T1000 (cell line): ENCODE measurements at regions not wholly inside any gene's neighbourhood (a gene's known extent, or its start where the extent isn't known, plus 50 kb on each side); places are given as distances from the start of the nearest gene placed in this dataset.
"Not testable (repeated sequence)": the region's sequence is repeated elsewhere in the genome, so short reads cannot be mapped to it uniquely, and the experiment has no call there.

Experiments used
- DNase-seq: peaks from one replicate; lab custom pipeline; 2025; ENCODE audit warnings: mixed read lengths; lab: John Stamatoyannopoulos, UW

DNA sequence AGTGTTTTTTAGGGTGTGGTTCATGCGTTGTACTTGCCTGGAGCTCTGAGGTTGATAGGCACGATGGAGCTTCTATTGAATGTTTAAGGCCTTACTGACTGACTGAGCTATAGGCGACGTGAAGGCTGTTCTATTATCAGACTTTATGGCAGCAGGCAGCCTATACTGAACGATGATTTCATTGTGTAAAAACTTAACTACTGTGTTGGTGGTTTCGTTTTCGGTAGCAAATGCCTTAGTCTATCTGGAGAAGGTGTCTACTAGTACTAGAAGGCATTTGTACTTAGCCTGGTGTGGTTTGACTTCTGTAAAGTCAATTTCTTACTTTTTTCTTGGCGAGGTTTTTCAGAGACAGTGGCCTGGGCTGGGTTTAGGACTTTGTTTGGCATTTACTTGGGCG lies 194.4 kb downstream of the OTOP1 start:
- not testable (repeated sequence) for DNase-seq

- not testable (repeated sequence) for DNase-seq
These were observed 193.7 kb downstream of the OTOP1 start for GRCh38 chr4:4032801-4033605.

DNA sequence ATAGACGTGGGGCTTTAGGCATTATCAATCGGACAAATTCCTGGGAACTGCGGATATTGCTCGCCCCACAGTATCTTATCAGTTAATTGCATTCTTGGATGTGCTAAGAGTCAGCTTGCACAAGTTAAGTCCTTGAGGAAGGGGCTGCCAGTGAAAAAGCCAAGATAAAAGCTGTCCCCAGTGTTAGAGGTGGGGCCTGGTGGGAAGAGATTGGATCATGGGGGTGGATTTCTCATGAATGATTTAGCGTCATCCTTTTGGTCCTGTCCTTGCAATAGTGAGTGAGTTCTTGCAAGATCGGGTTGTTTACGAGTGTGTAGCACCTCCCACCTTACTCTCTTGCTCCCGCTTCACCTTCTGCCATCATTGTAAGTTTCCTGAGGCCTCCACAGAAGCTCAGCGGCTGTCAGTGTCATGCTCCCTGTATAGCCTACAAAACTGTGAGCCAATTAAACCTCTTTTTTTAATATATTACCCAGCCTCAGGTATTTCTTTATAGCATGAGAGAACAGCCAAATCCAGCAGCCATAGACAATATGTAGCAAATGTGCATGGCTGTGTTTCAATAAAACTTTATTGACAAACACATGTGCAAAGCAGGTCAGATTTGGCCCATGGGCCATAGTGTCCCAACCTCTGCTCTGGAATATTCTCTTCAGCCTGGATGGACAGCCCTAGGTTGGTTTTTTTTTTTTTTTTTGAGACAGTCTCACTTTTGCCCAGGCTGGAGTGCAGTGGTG lies 189.2 kb downstream of the OTOP1 start:
- DNase-seq, result not testable (repeated sequence)

GRCh38 chr4:4045823-4046222 lies 180.9 kb downstream of the OTOP1 start:
- not testable (repeated sequence) for DNase-seq

- not testable (repeated sequence) for DNase-seq
These were observed 180.0 kb downstream of the OTOP1 start for GRCh38 chr4:4046686-4047085.

GRCh38 chr4:4047202-4047601 lies 179.5 kb downstream of the OTOP1 start:
- not testable (repeated sequence) for DNase-seq

DNA sequence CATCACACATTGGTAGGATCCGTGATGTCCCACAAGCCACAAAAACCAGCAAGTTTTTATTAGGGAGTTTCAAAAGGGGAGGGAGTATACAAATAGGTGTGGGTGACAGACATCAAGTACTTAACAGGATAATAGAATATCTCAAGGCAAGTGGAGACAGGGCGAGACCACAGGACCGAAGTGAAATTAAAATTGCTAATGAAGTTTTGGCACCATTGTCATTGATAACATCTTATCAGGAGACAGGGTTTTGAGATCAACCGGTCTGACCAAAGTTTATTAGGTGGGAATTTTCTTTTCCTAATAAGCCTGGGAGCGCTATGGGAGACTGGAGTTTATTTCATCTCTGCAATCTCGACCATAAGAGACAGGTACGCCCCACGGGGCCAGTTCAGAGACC lies 178.5 kb downstream of the OTOP1 start:
- not testable (repeated sequence) for DNase-seq

GRCh38 chr4:4050781-4051180 lies 175.9 kb downstream of the OTOP1 start:
- DNase-seq, result not testable (repeated sequence)

DNA sequence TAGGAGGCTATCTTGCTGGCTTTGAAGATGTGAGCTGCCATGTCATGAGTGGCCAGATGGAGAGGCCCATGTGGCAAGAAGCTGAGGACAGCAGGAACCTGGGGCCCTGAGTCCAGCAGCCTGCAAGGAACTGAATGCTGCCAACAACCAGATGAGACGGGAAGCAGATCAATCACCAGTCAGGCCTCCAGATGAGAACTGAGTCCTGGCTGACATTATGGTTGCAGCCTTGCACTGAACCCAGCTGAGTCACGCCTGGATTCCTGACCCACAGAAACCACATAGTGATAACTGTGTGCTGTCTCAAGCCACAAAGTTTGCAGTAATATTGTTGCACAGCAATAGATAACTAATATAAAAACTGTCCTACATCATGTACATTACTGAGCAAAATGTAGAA lies 173.8 kb downstream of the OTOP1 start:
- not testable (repeated sequence) for DNase-seq

GRCh38 chr4:4057226-4057625 lies 169.5 kb downstream of the OTOP1 start:
- not testable (repeated sequence) for DNase-seq

DNA sequence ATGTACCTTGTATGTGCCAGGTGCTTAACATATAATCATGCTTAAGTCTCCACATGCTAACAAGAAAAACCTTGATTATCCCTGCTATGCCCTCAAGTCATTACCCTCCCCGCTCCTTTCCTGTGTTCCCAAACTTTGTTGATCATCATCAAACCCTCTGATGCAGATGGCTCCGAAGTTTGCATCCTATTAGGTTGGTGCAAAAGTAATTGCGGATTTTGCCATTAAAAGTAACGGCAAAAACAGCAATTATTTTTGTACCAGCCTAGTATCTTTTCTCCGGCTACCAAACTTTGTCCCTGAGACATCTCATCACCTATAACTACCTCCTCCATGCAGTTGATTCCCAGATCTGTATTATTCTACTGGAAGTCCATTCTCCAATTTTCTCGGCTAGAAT lies 142.6 kb downstream of the OTOP1 start:
- not testable (repeated sequence) for DNase-seq

- DNase-seq, result not testable (repeated sequence)
These were observed 136.9 kb downstream of the OTOP1 start for GRCh38 chr4:4089716-4090419.

- DNase-seq, result not testable (repeated sequence)
These were observed 136.0 kb downstream of the OTOP1 start for GRCh38 chr4:4090720-4091119.

- not testable (repeated sequence) for DNase-seq
These were observed 134.6 kb downstream of the OTOP1 start for GRCh38 chr4:4092159-4092558.

GRCh38 chr4:4099610-4100009 lies 127.1 kb downstream of the OTOP1 start:
- DNase-seq, result not testable (repeated sequence)

DNA sequence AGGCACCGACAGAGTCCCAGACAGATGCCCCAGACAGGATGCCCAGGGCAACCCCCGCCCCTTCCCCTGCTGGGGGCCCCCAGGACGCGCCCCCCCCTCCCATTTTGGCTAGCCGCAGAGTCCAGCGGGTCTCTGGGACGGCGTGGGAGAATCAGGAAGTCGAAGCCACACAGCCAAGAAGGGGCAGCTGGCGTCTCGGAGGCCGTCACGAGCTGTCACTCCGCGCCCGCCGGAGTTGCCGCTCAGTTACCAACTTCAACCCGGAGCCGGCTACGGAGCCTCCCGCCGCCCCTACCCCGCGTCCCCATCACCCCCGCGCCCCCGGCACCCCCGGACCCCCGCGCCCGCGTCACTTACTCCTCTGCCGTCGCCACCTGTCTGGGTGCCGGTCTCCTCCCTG lies 119.8 kb downstream of the OTOP1 start:
- not testable (repeated sequence) for DNase-seq

- not testable (repeated sequence) for DNase-seq
These were observed 119.2 kb downstream of the OTOP1 start for GRCh38 chr4:4107411-4108107.

GRCh38 chr4:4115381-4115780 lies 111.3 kb downstream of the OTOP1 start:
- DNase-seq, result not testable (repeated sequence)

GRCh38 chr4:4116901-4117300 lies 109.8 kb downstream of the OTOP1 start:
- not testable (repeated sequence) for DNase-seq

DNA sequence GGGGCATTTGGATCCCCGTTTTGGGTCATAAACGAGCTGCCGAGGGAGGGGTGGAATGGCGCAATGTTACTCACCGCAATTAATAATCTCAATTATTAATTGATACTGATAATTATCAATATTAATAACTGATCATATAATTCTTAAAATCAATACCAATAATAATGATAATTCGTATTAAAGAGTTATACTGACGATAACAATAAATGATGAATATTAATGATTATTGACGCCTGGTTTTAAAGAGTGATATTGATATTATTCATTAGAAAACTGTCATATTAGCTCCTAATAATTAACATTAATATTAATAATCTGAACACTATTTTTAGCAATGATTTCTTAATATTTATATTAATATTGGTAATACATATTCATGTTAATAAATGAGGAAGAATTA lies 92.4 kb downstream of the OTOP1 start:
- DNase-seq, result not testable (repeated sequence)

DNA sequence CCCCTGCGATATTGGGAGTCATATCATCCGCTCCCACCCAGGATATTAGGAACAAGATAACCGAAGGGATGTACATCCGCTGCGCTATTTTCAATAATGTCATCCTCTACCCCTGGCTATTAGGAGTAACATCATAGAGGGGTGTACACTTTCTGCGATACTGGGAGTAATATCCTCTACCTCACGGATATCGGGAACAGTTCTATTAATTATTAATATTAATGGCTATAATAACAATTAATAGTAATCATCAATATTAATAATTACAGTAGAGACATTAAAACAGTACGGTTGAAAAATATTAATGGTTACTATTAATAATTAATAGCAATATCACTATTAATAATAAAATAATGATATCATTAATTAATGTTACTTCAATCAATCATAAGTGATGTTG lies 90.1 kb downstream of the OTOP1 start:
- not testable (repeated sequence) for DNase-seq
